Caco-2 (cell line): ENCODE measurements at regions not wholly inside any gene's neighbourhood (a gene's known extent, or its start where the extent isn't known, plus 50 kb on each side); places are given as distances from the start of the nearest gene placed in this dataset.

Source experiments
- BruUV-seq: library from RNA; stranded (reverse); fragments of 400-500 nt; replicated peaks from 2 replicates; lab custom pipeline; 2021; lab: Mats Ljungman, UMichigan
- CTCF ChIA-PET: fragments of 300-600 bp; sonication (Branson Sonifier 250); formaldehyde crosslinking; loops from one replicate; lab custom pipeline; 2022; ENCODE audit warnings: antibody characterized with exemption; lab: Charles Lee
- POLR2A ChIA-PET: fragments of 300-600 bp; sonication (Branson Sonifier 250); formaldehyde crosslinking; loops from one replicate; lab custom pipeline; 2022; ENCODE audit warnings: antibody characterized with exemption; lab: Charles Lee
- DNase-seq, 2 experiments: peaks; one replicate each; pipeline versions ENCODE4 v3.0.0 to v3.0.0-alpha.2; 2020 to 2022
- H3K27me3 ChIP-seq: replicated peaks from 2 replicates; pipeline ENCODE4 v1.6.0; 2011; ENCODE audit warnings: low read length; ENCODE audit not compliant: control insufficient read depth, insufficient read depth
- H3K36me3 ChIP-seq: 2 replicates; pipeline ENCODE4 v1.5.1; 2011; ENCODE audit warnings: low read length; ENCODE audit not compliant: control insufficient read depth, insufficient read depth
- H3K4me1 ChIP-seq: fragments of 250-450 bp; sonication (Bioruptor Pico); 2 replicates; pipeline ENCODE4 v1.5.1; 2020; ENCODE audit warnings: mild to moderate bottlenecking
- H3K4me3 ChIP-seq: 2 replicates; pipeline ENCODE4 v1.5.1; 2011; ENCODE audit warnings: low read depth, mild to moderate bottlenecking, control low read depth, low read length
- H3K9me3 ChIP-seq: fragments of 250-450 bp; sonication (Bioruptor Pico); 2 replicates; pipeline ENCODE4 v1.5.1; 2020; ENCODE audit warnings: mild to moderate bottlenecking, moderate library complexity
- H3K27ac Mint-ChIP-seq: one replicate; pipeline ENCODE4 v1.8.0; 2022; ENCODE audit warnings: mixed read lengths; ENCODE audit not compliant: unreplicated experiment
- H3K27me3 Mint-ChIP-seq: one replicate; pipeline ENCODE4 v1.8.0; 2022; ENCODE audit warnings: mixed read lengths; ENCODE audit not compliant: insufficient read depth, unreplicated experiment
- H3K36me3 Mint-ChIP-seq: one replicate; pipeline ENCODE4 v1.8.0; 2022; ENCODE audit warnings: mild to moderate bottlenecking, mixed read lengths; ENCODE audit not compliant: insufficient read depth, unreplicated experiment
- H3K4me1 Mint-ChIP-seq: one replicate; pipeline ENCODE4 v1.8.0; 2022; ENCODE audit warnings: low read depth, mixed read lengths; ENCODE audit not compliant: unreplicated experiment
- H3K4me3 Mint-ChIP-seq: one replicate; pipeline ENCODE4 v1.8.0; 2022; ENCODE audit warnings: mild to moderate bottlenecking, moderate library complexity, mixed read lengths; ENCODE audit not compliant: unreplicated experiment
- H3K9me3 Mint-ChIP-seq: one replicate; pipeline ENCODE4 v1.8.0; 2022; ENCODE audit warnings: mixed read lengths; ENCODE audit not compliant: unreplicated experiment
- CTCF ChIP-seq, 2 experiments: fragments of 200-600 bp in 1 of 2; IDR thresholded peaks; 1 replicate in 1 of 2; 2 replicates in 1 of 2; pipeline versions ENCODE4 v1.5.1 to v1.8.0; 2011 to 2022; ENCODE audit warnings: antibody characterized with exemption in 1 of 2, control low read depth in 1 of 2, inconsistent platforms in 1 of 2, low read depth in 1 of 2, low read length in 1 of 2, mild to moderate bottlenecking in 1 of 2, moderate library complexity in 1 of 2; ENCODE audit not compliant: insufficient read depth in 1 of 2, severe bottlenecking in 1 of 2, unreplicated experiment in 1 of 2
- intact Hi-C: fragments of 100-400 bp; cut with micrococcal nuclease; formaldehyde crosslinking; loops from one replicate; pipeline ENCODE4 v1.10.0; 2022; ENCODE audit not compliant: unreplicated experiment

DNA sequence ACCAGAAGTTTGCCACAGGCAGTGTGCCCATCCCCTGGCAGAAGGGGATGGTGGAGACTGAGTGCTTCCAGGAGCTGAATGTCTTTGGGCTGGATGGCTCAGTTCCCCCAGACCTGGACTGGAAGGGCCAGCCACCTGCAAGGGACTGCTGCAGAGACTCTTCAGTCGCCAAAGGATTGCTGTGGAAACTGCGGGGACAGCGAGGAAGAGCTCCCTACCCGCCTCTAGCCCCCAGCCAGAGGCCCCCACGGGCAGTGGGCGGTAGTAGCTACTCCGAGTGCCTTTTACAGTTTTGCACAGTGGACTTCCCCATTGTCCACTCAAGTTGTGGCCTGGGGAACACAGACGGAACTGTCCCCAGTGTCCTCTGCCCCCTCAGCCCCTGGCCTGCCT lies 138.5 kb downstream of the ZDHHC20 start:
- H3K36me3 Mint-ChIP-seq = no peaks in the 10 kb centered on the region
- H3K4me1 Mint-ChIP-seq = peaks cover 2% of the 10 kb centered on the region
- Histone ChIP-seq H3K9me3 (no peaks in the 10 kb centered on the region), H3K27me3 (no peaks in the 10 kb centered on the region), H3K36me3 (no peaks in the 10 kb centered on the region), H3K4me1 (peaks cover 2% of the 10 kb centered on the region; the same call in 1 of the 2 replicates), H3K4me3 (no peak overlapping the region)
- no peaks in the 10 kb centered on the region for H3K27me3 Mint-ChIP-seq
- ChIA-PET CTCF (no interaction called here), POLR2A (no interaction called here)
- DNase-seq = no peak
- no peaks in the 10 kb centered on the region for H3K9me3 Mint-ChIP-seq
- TF ChIP-seq CTCF (IDR thresholded peaks at IDR 0.05; ENCODE audit: insufficient read depth in 1 of 2, low read depth in 1 of 2, low read length in 1 of 2, severe bottlenecking in 1 of 2, unreplicated experiment in 1 of 2) = no peak
- intact Hi-C loops = no loop called here
- no peak overlapping the region for H3K27ac Mint-ChIP-seq
- no peak overlapping the region for H3K4me3 Mint-ChIP-seq
- BruUV-seq = no TSS peak

DNA sequence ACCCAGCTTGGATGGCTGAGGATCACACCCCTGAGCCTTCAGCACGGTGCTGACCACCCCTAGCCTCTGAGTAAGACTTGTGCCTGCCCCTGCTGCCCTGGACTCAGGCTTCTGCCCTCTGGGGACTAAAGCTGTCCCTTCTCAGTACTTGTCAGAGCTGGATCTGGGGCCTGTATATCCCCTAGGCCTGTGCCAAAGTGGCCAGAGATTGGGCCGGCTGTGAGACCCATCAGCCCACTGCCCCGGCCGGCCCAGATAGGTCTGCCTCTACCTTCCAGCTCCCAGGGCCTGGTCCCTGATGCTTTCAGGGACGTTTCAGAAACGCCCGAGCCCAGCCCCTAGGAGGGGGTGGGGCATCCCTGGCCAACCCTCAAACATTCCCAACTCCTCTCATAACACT lies 137.8 kb downstream of the ZDHHC20 start:
- no peaks in the 10 kb centered on the region for H3K9me3 ChIP-seq
- no peaks in the 10 kb centered on the region for H3K9me3 Mint-ChIP-seq
- no peak for TF ChIP-seq CTCF (IDR thresholded peaks at IDR 0.05; ENCODE audit: insufficient read depth in 1 of 2, low read depth in 1 of 2, low read length in 1 of 2, severe bottlenecking in 1 of 2, unreplicated experiment in 1 of 2)
- H3K4me1 Mint-ChIP-seq = peaks cover 6% of the 10 kb centered on the region
- peaks cover 4% of the 10 kb centered on the region; the same call in 1 of the 2 replicates for H3K4me1 ChIP-seq
- no peak overlapping the region for H3K27ac Mint-ChIP-seq
- no peak overlapping the region for H3K4me3 Mint-ChIP-seq
- CTCF ChIA-PET = no interaction called here
- intact Hi-C loops = no loop called here
- H3K27me3 Mint-ChIP-seq = no peaks in the 10 kb centered on the region
- no peak for DNase-seq
- BruUV-seq = no TSS peak
- no peaks in the 10 kb centered on the region for H3K36me3 Mint-ChIP-seq
- H3K4me3 ChIP-seq = no peak overlapping the region
- H3K36me3 ChIP-seq = no peaks in the 10 kb centered on the region
- H3K27me3 ChIP-seq = no peaks in the 10 kb centered on the region
- POLR2A ChIA-PET = no interaction called here

- Mint-ChIP-seq H3K4me3 (no peak overlapping the region), H3K27me3 (no peaks in the 10 kb centered on the region), H3K9me3 (no peaks in the 10 kb centered on the region), H3K4me1 (peaks cover 6% of the 10 kb centered on the region), H3K36me3 (no peaks in the 10 kb centered on the region), H3K27ac (no peak overlapping the region)
- TF ChIP-seq CTCF (IDR thresholded peaks at IDR 0.05; ENCODE audit: insufficient read depth in 1 of 2, low read depth in 1 of 2, low read length in 1 of 2, severe bottlenecking in 1 of 2, unreplicated experiment in 1 of 2) = no peak
- intact Hi-C loops = no loop called here
- Histone ChIP-seq H3K27me3 (no peaks in the 10 kb centered on the region), H3K4me1 (peaks cover 4% of the 10 kb centered on the region; the same call in 1 of the 2 replicates), H3K9me3 (no peaks in the 10 kb centered on the region), H3K4me3 (no peak overlapping the region), H3K36me3 (no peaks in the 10 kb centered on the region)
- DNase-seq = no peak
- ChIA-PET POLR2A (no interaction called here), CTCF (interaction anchor here (0.6 kb wide), 2 partner anchors 25 to 264 kb away, joined by 3 read pairs; no protein-coding TSS in a partner anchor)
- BruUV-seq = no TSS peak
Observed at GRCh38 chr13:21322327-21322965, 136.7 kb downstream of the ZDHHC20 start.
